ENCODE measurements at regions not wholly inside any gene's neighbourhood (a gene's known extent, or its start where the extent isn't known, plus 50 kb on each side); places are given as distances from the start of the nearest gene placed in this dataset.

GRCh38 chr12:98084391-98084790, 431.0 kb upstream of the TMPO start:
- TF ChIP-seq CTCF (IDR thresholded peaks at IDR 0.05) (no peak), POLR2A (IDR thresholded peaks at IDR 0.05) (no peak), POLR2AphosphoS5 (IDR thresholded peaks at IDR 0.05) (no peak)

Data from breast epithelium (tissue), 3 donors.